ENCODE measurements at regions not wholly inside any gene's neighbourhood (a gene's known extent, or its start where the extent isn't known, plus 50 kb on each side); places are given as distances from the start of the nearest gene placed in this dataset.
"Not testable (repeated sequence)": the region's sequence is repeated elsewhere in the genome, so short reads cannot be mapped to it uniquely, and the experiment has no call there.

GRCh38 chr13:99075268-99076191 lies 97.7 kb upstream of the DOCK9 start:
- DNase-seq (ENCODE audit: low spot score) = no peak

DNA sequence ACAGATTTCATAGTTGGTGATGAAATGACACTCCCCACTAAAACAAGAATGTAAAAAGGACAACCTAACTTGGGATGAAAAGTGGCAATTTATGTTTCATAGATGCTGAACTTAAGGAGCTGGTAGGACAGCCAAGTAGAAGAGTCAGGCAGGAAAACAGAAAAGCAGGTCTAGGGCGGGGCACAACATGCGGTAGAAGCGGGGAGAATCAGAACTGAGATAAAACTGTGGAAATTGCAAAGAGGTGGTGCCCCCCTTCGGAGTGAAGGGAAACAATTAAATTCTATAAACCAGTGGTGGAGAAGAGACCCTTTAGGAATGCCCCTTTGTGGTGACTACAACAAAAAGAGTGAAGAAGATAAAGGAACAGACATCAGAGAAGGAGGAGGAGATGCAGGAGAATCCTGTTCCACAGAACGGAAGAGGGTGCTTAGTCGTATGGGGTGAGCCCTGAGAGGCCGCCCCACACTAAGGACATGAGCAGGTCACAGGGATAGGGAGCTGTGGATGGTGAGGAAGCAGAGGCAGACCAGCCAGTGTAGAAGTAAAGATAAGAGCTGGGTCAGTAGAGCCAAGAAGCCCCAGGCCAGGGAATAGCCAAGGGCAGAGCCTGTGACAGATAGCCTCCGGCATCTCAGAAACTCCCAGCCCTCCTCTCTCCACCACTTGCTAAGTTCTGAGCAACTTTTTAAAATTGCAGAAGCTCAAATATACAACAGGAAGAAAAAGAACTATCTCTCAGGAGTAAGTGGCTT lies 100.3 kb upstream of the DOCK9 start:
- no peak for DNase-seq (ENCODE audit: low spot score)

DNA sequence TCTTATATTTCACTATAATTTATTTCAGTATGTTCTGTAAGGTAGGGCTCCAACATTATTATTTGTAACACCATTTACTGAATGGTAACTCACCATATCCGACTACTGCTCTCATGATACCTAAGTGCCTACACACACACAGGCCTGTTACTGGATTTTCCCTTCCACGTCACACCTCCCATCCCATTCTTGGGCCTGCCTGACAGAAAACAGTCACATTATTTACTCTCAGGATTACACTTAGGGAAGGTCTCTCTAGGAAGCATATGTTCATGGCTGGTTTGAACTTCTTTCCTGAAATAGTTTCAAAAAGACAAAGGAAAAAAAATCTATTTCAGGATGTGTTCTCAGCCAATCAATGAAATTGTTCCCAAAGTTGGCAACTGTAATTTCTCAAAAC lies 102.3 kb upstream of the DOCK9 start:
- no peak for DNase-seq (ENCODE audit: low spot score)

GRCh38 chr13:99083981-99084380 lies 106.1 kb upstream of the DOCK9 start:
- no peak for DNase-seq (ENCODE audit: low spot score)

DNA sequence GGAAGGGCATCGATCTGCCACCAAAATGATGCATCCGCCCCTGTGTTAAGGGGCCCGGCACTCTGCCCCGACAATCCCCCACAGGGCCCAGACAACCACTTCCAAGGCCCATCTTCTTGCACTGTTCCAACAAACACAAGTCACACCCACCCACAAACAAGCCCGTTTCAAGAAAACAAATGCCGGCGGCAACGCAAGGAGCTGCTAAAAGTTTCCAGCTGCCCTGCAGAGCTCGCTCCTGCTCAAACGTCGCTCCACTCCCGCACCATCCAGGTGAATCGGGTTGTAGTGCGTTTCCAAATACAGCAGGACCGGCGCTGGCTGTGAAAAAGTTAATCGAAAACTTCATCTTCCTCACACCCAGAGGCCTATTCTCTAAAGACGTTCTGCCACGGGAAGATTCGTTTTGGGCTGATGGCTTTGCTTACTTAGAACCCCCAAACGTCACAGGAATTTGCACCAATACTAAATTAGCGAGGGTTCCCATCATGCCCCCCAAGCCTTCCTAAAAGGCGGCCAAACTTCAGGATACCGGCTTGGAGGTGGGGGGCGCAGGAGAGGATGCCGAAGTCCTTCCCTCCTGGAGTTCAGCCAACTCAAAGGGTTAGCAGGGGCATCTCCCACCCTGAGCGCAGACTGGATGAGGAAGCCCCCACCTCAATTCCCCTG lies 107.4 kb upstream of the DOCK9 start:
- DNase-seq (ENCODE audit: low spot score) = peak; percentile 5

GRCh38 chr13:99085808-99086266 lies 108.0 kb upstream of the DOCK9 start:
- no peak for DNase-seq (ENCODE audit: low spot score)

DNA sequence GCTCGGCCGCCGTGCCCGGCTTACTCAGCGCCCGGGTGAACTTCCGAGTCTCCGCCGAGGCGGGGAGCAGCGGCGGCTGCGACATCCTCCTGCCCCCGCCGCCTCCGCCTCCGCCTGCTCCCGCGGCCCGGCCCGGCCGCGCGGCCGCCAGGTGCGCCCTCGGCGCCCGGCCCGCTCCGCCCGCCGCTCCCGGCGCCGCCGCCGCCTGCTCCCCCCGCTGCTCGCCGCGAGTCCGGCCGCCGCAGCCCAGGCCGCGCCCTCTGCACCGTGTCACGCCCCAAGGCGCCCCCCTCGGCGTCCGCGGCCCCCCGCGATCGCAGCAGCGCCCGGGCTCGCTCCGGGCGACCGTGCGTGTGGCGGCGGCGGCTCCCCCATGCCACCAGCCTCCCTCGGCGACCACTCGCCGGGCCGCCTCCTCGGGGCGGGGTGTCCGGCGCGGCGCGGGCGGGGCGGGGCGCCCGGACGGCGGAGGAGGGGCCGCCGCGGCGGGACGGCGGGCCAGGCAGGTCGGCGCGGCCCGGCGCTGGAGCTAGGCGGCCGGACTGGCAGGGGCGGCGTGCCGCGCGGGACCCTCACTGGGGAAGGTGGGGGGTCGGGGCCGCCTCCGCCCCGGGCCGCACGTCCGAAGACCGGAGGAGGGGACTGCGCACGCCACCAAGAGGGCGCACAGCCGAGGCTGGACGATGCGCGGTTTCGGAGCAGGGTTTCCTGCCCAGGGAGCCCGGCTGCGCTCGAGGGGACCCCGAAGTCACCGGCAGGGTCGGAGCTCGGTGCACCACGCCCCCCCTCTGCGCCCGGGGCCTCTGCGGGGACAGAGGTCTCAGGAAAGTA lies 108.6 kb upstream of the DOCK9 start:
- DNase-seq (ENCODE audit: low spot score) = peak; percentile 37

DNA sequence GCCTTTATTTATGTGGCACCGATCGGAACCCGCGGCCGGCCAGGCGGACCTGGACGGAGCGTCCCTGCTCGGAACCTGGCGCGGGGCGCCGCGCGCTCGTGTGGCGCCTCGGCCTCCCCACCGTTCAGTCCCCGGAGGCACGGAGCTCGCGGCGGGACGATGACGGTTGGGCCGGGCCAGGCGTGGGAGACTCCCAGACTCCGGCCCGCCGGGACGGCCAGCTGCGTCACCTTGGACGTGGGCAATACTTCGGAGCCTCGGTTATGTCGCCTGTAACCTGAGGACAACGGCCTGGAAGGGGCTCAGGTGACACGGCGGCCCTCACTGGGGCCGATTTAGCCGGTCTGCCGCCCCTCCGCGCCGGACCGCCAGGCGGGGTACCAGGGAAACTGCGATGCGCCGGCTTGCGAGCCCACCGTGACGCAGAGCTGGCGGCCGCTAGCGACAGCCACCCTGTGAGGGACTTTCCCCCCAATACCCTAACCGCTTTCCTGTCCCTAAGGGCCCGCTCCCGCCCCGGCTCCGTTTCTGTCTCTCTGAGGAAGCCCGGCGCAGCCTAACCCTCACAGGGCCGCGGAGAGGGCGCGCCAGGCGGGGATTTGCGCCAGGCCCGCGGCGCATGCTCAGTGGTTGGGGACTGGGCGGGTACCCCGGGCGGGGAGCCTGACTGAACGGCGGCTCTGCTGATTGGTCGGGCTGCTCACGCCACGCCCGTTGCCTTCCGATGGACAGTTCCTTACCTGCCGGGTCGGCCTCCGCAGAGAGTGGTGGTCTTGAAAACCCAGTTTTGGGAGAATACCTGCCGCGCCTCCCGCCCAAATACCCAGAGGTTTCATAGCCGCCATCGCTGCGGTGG lies 109.5 kb upstream of the DOCK9 start:
- peak; percentile 90 for DNase-seq (ENCODE audit: low spot score)

DNA sequence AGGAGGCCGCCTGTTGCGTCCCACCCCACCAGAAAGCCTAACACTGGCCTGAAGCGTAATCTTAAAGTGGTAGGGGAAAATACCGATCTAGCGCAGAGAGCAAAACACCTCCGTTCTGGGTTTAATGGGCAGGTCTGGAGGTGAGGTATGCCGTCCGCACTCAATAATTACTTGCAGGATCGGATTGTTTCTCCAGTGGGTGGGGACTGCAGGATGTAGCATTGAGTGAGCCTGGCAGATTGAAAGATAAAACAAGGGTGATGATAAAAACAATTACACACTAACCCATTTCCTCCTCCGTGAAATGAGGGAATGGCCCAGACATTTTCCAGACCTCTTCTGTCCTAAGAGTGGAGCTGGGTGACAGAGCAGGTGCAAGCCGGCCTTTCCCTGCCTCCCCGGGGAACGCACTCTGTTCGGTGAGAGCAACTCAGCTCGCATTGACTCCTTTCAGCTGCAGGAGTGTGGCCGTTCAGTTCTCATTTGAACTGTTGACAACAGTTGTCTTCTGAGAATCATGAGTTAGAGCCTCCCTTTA lies 110.2 kb upstream of the DOCK9 start:
- DNase-seq (ENCODE audit: low spot score) = no peak

GRCh38 chr13:99093997-99094396 lies 106.7 kb upstream of the UBAC2 start:
- DNase-seq (ENCODE audit: low spot score) = no peak

- not testable (repeated sequence) for DNase-seq (ENCODE audit: low spot score)
Measured at GRCh38 chr13:99101831-99102230, 98.8 kb upstream of the UBAC2 start.

- peak; percentile 42 for DNase-seq (ENCODE audit: low spot score)
Measured at GRCh38 chr13:99103536-99103935, 97.1 kb upstream of the UBAC2 start.

DNA sequence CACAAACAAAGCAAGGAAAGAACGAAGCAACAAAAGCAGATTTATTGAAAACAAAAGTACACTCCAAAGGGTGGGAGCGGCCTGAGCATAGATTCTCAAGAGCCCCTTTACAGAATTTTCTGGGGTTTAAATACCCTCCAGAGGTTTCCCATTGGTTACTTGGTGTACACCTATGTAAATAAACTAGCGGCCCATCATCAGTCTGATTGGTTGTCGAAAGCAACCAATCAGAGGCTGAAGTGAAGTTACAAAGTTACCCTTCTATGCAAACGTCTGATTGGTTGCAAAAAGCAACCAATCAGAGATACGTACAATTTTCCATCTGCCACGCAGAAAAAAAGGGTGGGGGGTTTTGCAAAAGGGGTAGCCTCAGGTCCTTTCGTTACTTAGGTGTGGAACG lies 96.3 kb upstream of the UBAC2 start:
- no peak for DNase-seq (ENCODE audit: low spot score)

DNA sequence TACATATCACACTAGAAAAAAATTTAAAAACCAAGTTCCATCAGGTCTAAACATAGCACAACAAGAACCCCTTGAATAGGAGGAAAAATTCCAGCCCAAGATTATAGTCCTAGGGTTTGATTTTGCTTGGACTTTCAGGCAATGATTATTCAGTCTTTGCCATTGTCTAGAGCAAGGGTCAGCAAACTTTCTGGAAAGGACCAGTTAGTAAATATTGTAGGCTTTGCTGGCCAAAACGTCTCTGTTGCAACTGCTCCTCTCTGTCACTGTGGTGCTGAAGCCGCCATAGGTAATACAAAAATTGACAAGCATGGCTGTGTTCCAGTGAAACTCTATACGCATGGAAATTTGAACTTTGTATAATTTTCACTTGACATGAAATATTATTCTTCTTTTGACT lies 95.5 kb upstream of the UBAC2 start:
- no peak for DNase-seq (ENCODE audit: low spot score)

DNA sequence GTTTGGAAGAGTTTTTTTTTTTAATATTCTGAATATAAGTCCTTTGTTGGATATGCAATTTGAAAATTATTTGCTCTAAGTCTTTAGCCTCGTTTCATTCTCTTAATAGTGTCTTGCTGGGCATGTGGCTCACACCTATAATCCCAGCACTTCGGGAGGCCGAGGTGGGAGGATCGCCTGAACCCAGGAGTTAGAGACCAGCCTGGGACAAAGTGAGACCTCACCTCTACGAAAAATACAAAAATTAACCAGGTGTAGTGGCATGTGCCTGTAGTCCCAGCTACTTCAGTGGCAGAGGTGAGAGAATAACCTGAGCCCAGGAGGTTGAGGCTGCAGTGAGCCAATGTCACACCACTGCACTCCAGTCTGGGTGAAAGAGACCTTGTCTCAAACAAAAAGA lies 87.3 kb upstream of the UBAC2 start:
- DNase-seq (ENCODE audit: low spot score) = no peak

GRCh38 chr13:99118179-99118578 lies 82.5 kb upstream of the UBAC2 start:
- DNase-seq (ENCODE audit: low spot score) = no peak

GRCh38 chr13:99119656-99120055 lies 81.0 kb upstream of the UBAC2 start:
- DNase-seq (ENCODE audit: low spot score) = no peak

DNA sequence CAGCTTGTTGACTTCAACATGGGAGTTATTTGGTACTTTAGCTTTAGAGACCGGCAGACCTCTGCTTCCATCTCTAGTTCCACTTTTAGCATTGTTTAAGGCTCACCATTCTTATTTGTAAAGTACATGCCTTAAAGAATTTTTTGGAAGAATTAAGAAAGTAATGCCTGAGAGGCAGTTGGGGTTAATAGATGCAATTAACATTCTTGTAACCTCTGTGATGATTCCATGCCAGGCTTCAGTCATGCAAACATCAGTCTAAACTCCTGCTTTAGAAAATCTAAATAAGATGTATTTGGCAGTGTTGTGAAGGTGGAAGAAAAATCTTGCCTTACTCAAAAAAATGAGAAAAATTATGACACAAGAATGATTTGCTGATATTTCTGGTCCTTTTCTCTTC lies 79.9 kb upstream of the UBAC2 start:
- no peak for DNase-seq (ENCODE audit: low spot score)

DNA sequence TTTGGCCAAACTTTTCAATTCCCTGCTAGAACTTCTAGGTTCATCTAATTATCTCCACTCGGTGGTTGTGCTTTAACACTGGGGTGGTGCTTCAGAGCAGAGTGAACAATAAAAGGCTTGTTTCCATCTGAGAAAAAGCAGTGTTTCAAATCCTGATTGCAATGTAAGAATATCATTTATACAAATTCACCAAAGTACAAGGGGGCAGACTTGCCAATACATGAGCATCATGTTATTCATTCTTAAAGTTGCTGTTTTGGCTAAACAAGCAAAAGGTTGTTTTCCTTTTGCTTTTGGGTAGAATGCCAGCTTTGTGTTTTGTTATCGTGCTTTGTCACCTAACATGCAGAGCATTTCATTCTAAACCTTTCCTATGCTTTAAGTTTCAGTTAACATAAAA lies 78.5 kb upstream of the UBAC2 start:
- DNase-seq (ENCODE audit: low spot score) = peak; percentile 16
